Hepatocyte (in vitro differentiated cells): ENCODE measurements at regions not wholly inside any gene's neighbourhood (a gene's known extent, or its start where the extent isn't known, plus 50 kb on each side); places are given as distances from the start of the nearest gene placed in this dataset.

Experiments used
- CTCF ChIP-seq: fragments of 200-600 bp; sonication (generic); IDR thresholded peaks from 2 replicates; pipeline ENCODE4 v1.5.1; 2016; ENCODE audit warnings: antibody characterized with exemption, mild to moderate bottlenecking; ENCODE audit not compliant: poor library complexity
- EZH2 ChIP-seq: fragments of 200-600 bp; sonication (generic); IDR thresholded peaks from 2 replicates; pipeline ENCODE4 v1.6.1; 2016; ENCODE audit warnings: antibody characterized with exemption, mild to moderate bottlenecking, borderline replicate concordance
- EZH2phosphoT487 ChIP-seq: fragments of 200-600 bp; sonication (generic); IDR thresholded peaks from one replicate; pipeline ENCODE4 v1.6.1; 2018; ENCODE audit warnings: antibody characterized with exemption, mild to moderate bottlenecking, low read depth, moderate library complexity; ENCODE audit not compliant: unreplicated experiment, severe bottlenecking

GRCh38 chr4:164616961-164617360, 137.0 kb upstream of the SMIM31 start:
- TF ChIP-seq EZH2, result no peak
- TF ChIP-seq CTCF, result no peak
- TF ChIP-seq EZH2phosphoT487, result no peak
